Neural progenitor cell (in vitro differentiated cells): ENCODE measurements at regions not wholly inside any gene's neighbourhood (a gene's known extent, or its start where the extent isn't known, plus 50 kb on each side); places are given as distances from the start of the nearest gene placed in this dataset.

Experiments used
- DNase-seq: peaks from one replicate; pipeline ENCODE4 v3.0.0-alpha.2; 2016; ENCODE audit warnings: low spot score
- H2AFZ ChIP-seq: fragments of 200-600 bp; sonication (generic); replicated peaks from 2 replicates; pipeline ENCODE4 v1.6.1; 2016; ENCODE audit warnings: antibody characterized with exemption
- H3F3A ChIP-seq: fragments of 200-600 bp; sonication (generic); 2 replicates; pipeline ENCODE4 v1.6.1; 2016; ENCODE audit warnings: antibody characterized with exemption, low read depth
- H3K27ac ChIP-seq: fragments of 200-600 bp; sonication (generic); 2 replicates; pipeline ENCODE4 v1.5.1; 2016; ENCODE audit warnings: mild to moderate bottlenecking
- H3K27me3 ChIP-seq: fragments of 200-600 bp; sonication (generic); 2 replicates; pipeline ENCODE4 v1.6.1; 2016; ENCODE audit warnings: mild to moderate bottlenecking, moderate library complexity
- H3K36me3 ChIP-seq: fragments of 200-600 bp; sonication (generic); 2 replicates; pipeline ENCODE4 v1.5.1; 2016
- H3K4me1 ChIP-seq: fragments of 200-600 bp; sonication (generic); 2 replicates; pipeline ENCODE4 v1.6.1; 2016; ENCODE audit warnings: mixed run types
- H3K4me2 ChIP-seq: fragments of 200-600 bp; sonication (generic); 2 replicates; pipeline ENCODE4 v1.6.1; 2016
- H3K4me3 ChIP-seq: fragments of 200-600 bp; sonication (generic); 2 replicates; pipeline ENCODE4 v1.5.1; 2016
- H3K79me2 ChIP-seq: fragments of 200-600 bp; sonication (generic); 2 replicates; pipeline ENCODE4 v1.6.1; 2016; ENCODE audit warnings: low read depth
- H3K9ac ChIP-seq: fragments of 200-600 bp; sonication (generic); 2 replicates; pipeline ENCODE4 v1.6.1; 2016
- H3K9me3 ChIP-seq: fragments of 200-600 bp; sonication (generic); 2 replicates; pipeline ENCODE4 v1.5.1; 2016; ENCODE audit warnings: low read depth
- H4K20me1 ChIP-seq: fragments of 200-600 bp; sonication (generic); 2 replicates; pipeline ENCODE4 v1.6.1; 2016; ENCODE audit warnings: low read depth
- H3K27ac Mint-ChIP-seq: 3 replicates; pipeline ENCODE4 v1.8.0; 2021; ENCODE audit warnings: mixed read lengths
- H3K27me3 Mint-ChIP-seq: 2 replicates; pipeline ENCODE4 v1.8.0; 2022; ENCODE audit warnings: low read depth, mild to moderate bottlenecking, inconsistent platforms, moderate library complexity, mixed read lengths; ENCODE audit not compliant: insufficient read depth
- H3K36me3 Mint-ChIP-seq: 3 replicates; pipeline ENCODE4 v1.8.0; 2021; ENCODE audit warnings: mixed read lengths
- H3K4me1 Mint-ChIP-seq: 3 replicates; pipeline ENCODE4 v1.8.0; 2021; ENCODE audit warnings: mixed read lengths
- H3K4me3 Mint-ChIP-seq: 3 replicates; pipeline ENCODE4 v1.8.0; 2021; ENCODE audit warnings: mild to moderate bottlenecking, moderate library complexity, mixed read lengths
- H3K9me3 Mint-ChIP-seq: 3 replicates; pipeline ENCODE4 v1.8.0; 2020; ENCODE audit warnings: mixed read lengths
- EZH2 ChIP-seq: fragments of 200-600 bp; sonication (generic); IDR thresholded peaks from 2 replicates; pipeline ENCODE4 v1.6.1; 2017; ENCODE audit warnings: antibody characterized with exemption, mild to moderate bottlenecking, moderate library complexity
- EZH2phosphoT487 ChIP-seq: fragments of 200-600 bp; sonication (generic); IDR thresholded peaks from 2 replicates; pipeline ENCODE4 v1.6.1; 2017; ENCODE audit warnings: antibody characterized with exemption
- TF ChIP-seq, protein P1 (sequence below): fragments of 200-600 bp; sonication (generic); IDR thresholded peaks from 2 replicates; pipeline ENCODE4 v1.5.1; 2017; ENCODE audit warnings: antibody characterized with exemption, mild to moderate bottlenecking

DNA sequence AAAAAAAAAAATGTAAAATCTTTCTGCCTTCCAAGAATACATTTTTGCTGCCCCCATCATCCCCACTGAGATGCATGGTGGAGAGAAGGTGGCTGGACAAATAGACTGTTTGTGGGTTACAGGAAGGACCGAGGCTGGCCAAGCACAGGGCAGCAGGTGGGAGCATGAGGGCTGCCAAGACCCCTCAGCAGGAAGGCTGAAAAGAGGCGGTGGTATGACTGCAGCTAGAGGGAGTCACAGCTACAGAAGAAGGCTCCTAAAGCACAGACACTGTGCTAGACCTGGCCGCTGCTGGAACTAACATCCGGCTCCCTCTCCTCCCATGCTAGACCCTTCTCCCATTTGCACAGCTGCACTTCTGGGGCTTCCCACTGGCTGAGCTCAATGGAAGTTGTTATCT, 289.6 kb downstream of the TCERG1L start:
- no peak overlapping the region for H3K9ac ChIP-seq
- Mint-ChIP-seq H3K27me3 (peaks cover 12% of the 10 kb centered on the region), H3K36me3 (no peaks in the 10 kb centered on the region), H3K4me3 (no peak overlapping the region), H3K4me1 (no peaks in the 10 kb centered on the region), H3K27ac (no peak overlapping the region), H3K9me3 (no peaks in the 10 kb centered on the region)
- no peak overlapping the region for H3K27ac ChIP-seq
- H3K79me2 ChIP-seq, result no peaks in the 10 kb centered on the region
- no peak overlapping the region for H2AFZ ChIP-seq
- DNase-seq, result no peak
- H3F3A ChIP-seq, result no peaks in the 10 kb centered on the region
- H3K4me3 ChIP-seq, result no peak overlapping the region
- H3K9me3 ChIP-seq, result no peaks in the 10 kb centered on the region
- no peaks in the 10 kb centered on the region for H4K20me1 ChIP-seq
- no peak overlapping the region for H3K4me2 ChIP-seq
- no peaks in the 10 kb centered on the region for H3K36me3 ChIP-seq
- TF ChIP-seq, protein P1, sequence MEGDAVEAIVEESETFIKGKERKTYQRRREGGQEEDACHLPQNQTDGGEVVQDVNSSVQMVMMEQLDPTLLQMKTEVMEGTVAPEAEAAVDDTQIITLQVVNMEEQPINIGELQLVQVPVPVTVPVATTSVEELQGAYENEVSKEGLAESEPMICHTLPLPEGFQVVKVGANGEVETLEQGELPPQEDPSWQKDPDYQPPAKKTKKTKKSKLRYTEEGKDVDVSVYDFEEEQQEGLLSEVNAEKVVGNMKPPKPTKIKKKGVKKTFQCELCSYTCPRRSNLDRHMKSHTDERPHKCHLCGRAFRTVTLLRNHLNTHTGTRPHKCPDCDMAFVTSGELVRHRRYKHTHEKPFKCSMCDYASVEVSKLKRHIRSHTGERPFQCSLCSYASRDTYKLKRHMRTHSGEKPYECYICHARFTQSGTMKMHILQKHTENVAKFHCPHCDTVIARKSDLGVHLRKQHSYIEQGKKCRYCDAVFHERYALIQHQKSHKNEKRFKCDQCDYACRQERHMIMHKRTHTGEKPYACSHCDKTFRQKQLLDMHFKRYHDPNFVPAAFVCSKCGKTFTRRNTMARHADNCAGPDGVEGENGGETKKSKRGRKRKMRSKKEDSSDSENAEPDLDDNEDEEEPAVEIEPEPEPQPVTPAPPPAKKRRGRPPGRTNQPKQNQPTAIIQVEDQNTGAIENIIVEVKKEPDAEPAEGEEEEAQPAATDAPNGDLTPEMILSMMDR, result no peak
- TF ChIP-seq EZH2phosphoT487 (no peak), EZH2 (no peak)
- no peaks in the 10 kb centered on the region for H3K4me1 ChIP-seq
- H3K27me3 ChIP-seq, result no peaks in the 10 kb centered on the region

DNA sequence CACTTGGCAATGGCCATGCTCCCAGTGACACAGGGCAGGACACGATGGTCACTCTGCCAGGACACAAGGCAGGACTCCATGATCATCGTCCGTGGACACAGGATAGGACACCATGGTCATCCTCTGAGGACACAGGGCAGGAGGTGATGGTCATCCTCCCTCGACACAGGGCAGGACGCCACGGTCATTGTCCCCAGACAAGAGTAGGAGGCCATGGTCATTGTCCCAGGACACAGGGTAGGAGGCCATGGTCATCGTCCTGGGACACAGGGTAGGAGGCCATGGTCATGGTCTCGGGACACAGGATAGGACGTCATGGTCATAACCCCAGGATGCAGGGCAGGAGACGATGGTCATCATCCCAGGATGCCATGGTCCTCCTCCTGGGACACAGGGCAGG, 289.2 kb downstream of the TCERG1L start:
- no peaks in the 10 kb centered on the region for H3K9me3 Mint-ChIP-seq
- Histone ChIP-seq H3K4me1 (no peaks in the 10 kb centered on the region), H3K27ac (no peak overlapping the region), H3K27me3 (no peaks in the 10 kb centered on the region), H4K20me1 (no peaks in the 10 kb centered on the region), H2AFZ (no peak overlapping the region), H3K36me3 (no peaks in the 10 kb centered on the region), H3K4me3 (no peak overlapping the region), H3K4me2 (no peak overlapping the region), H3F3A (no peaks in the 10 kb centered on the region), H3K79me2 (no peaks in the 10 kb centered on the region), H3K9me3 (no peaks in the 10 kb centered on the region), H3K9ac (no peak overlapping the region)
- H3K27me3 Mint-ChIP-seq, result peaks cover 12% of the 10 kb centered on the region
- TF ChIP-seq EZH2, result no peak
- no peaks in the 10 kb centered on the region for H3K4me1 Mint-ChIP-seq
- H3K36me3 Mint-ChIP-seq, result no peaks in the 10 kb centered on the region
- H3K27ac Mint-ChIP-seq, result no peak overlapping the region
- no peak for DNase-seq
- H3K4me3 Mint-ChIP-seq, result no peak overlapping the region

DNA sequence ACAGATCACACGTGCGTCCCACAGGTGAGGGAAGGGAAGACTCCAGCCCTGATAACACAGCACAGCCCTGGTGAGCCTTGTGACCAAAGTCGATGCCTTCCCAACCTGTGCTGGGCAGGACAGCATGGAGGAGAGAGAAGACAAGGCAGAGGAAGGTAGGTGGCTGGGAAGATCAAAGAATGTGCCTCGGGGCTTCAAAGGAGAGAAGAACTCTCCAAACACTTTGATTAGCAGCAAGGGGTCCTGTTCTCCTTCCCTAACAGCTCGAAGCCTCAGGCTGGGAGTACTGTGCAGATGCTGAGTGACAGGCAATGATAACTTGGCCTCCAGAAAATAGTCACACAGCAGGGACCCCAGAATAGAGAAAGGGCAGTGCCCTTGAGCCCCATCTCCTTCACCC, 288.5 kb downstream of the TCERG1L start:
- H3K36me3 ChIP-seq, result no peaks in the 10 kb centered on the region
- no peaks in the 10 kb centered on the region for H3K79me2 ChIP-seq
- H3K4me3 ChIP-seq, result no peak overlapping the region
- H3K9ac ChIP-seq, result no peak overlapping the region
- Mint-ChIP-seq H3K4me3 (no peak overlapping the region), H3K4me1 (no peaks in the 10 kb centered on the region), H3K27me3 (peaks cover 10% of the 10 kb centered on the region), H3K9me3 (no peaks in the 10 kb centered on the region), H3K27ac (no peak overlapping the region), H3K36me3 (no peaks in the 10 kb centered on the region)
- H3K27me3 ChIP-seq, result no peaks in the 10 kb centered on the region
- DNase-seq, result no peak
- H4K20me1 ChIP-seq, result no peaks in the 10 kb centered on the region
- H3K4me1 ChIP-seq, result no peaks in the 10 kb centered on the region
- no peak overlapping the region for H3K4me2 ChIP-seq
- no peak overlapping the region for H2AFZ ChIP-seq
- no peaks in the 10 kb centered on the region for H3F3A ChIP-seq
- no peaks in the 10 kb centered on the region for H3K9me3 ChIP-seq
- TF ChIP-seq EZH2 (no peak), EZH2phosphoT487 (no peak)
- TF ChIP-seq, protein P1, result no peak
- H3K27ac ChIP-seq, result no peak overlapping the region

DNA sequence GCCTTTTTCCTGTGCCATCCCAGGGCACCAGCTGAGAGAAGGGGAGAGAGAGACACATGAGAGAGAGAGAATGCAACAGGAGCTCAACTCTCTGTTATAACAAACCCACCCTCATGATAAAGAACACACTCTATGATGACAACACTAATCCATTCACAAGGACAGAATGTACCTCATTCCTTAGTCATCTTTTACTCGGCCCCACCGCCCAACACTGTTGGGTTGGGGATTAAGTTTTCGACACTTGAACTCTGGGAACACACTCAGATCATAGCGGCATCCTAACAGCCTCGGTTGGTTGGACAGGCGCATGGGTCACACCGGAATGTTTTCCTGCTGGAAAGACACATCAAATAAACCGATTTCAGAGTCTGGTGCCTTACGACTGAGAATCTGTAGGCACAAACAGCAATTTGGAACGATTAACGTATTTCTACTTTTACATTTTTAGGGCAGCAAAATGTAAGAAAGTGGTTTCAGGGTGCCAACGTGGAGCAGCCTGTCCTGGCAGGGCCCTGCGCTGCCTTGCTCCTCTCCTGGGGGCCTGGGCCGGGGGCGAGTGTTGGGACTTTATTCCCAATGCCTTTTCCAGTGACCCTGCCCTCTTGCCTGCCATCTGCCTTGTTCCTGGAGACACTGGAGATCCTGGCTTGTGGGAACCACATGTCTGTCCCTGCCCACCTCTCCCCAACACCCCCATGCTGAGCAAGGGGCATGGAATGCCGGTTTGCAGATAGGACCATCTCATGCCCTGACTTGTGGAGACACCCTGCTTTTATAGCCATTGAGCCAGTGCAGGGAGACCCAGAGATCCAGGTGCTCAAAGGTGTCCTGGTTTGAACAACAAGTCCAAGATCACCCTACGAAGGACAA, 287.0 kb downstream of the TCERG1L start:
- Mint-ChIP-seq H3K36me3 (no peaks in the 10 kb centered on the region), H3K27me3 (peaks cover 8% of the 10 kb centered on the region), H3K9me3 (no peaks in the 10 kb centered on the region), H3K4me1 (no peaks in the 10 kb centered on the region), H3K27ac (no peak overlapping the region), H3K4me3 (no peak overlapping the region)
- H3K4me3 ChIP-seq, result no peak overlapping the region
- H3K36me3 ChIP-seq, result no peaks in the 10 kb centered on the region
- H3K4me2 ChIP-seq, result no peak overlapping the region
- H4K20me1 ChIP-seq, result no peaks in the 10 kb centered on the region
- DNase-seq, result no peak
- no peaks in the 10 kb centered on the region for H3K27me3 ChIP-seq
- no peaks in the 10 kb centered on the region for H3F3A ChIP-seq
- no peak overlapping the region for H3K9ac ChIP-seq
- no peaks in the 10 kb centered on the region for H3K79me2 ChIP-seq
- no peaks in the 10 kb centered on the region for H3K4me1 ChIP-seq
- H2AFZ ChIP-seq, result no peak overlapping the region
- no peak overlapping the region for H3K27ac ChIP-seq
- TF ChIP-seq, protein P1, result no peak
- TF ChIP-seq EZH2phosphoT487 (no peak), EZH2 (no peak)
- H3K9me3 ChIP-seq, result no peaks in the 10 kb centered on the region
